Naive thymus-derived CD4-positive, alpha-beta T cell (primary cell): ENCODE measurements at regions not wholly inside any gene's neighbourhood (a gene's known extent, or its start where the extent isn't known, plus 50 kb on each side); places are given as distances from the start of the nearest gene placed in this dataset.
"Not testable (repeated sequence)": the region's sequence is repeated elsewhere in the genome, so short reads cannot be mapped to it uniquely, and the experiment has no call there.

Experiments used
- ATAC-seq: fragments of 150-1000 bp; cut with Tn5 transposase; 2 replicates; pipeline ENCODE4 v1.10.0; 2021; ENCODE audit warnings: mild to moderate bottlenecking, moderate library complexity
- CTCF ChIA-PET: fragments of 350-600 bp; sonication (Branson Sonifier 250); formaldehyde crosslinking; loops from one replicate; lab custom pipeline; 2021; ENCODE audit warnings: antibody characterized with exemption; lab: Charles Lee
- POLR2A ChIA-PET: fragments of 350-600 bp; sonication (Branson Sonifier 250); formaldehyde crosslinking; loops from one replicate; lab custom pipeline; 2021; ENCODE audit warnings: antibody characterized with exemption, inconsistent platforms; lab: Charles Lee
- DNase-seq, 9 donors: peaks; one replicate each; pipeline versions ENCODE4 v3.0.0 to v3.0.0-alpha.2; 2020 to 2022; ENCODE audit warnings: mixed read lengths in 1 of 9
- H3K27ac ChIP-seq: one replicate; pipeline ENCODE4 v1.7.0; 2013; ENCODE audit warnings: mild to moderate bottlenecking, low read depth, low read length, moderate library complexity
- H3K27me3 ChIP-seq, 2 donors: one replicate each; pipeline ENCODE4 v1.7.0; 2013; ENCODE audit warnings: low read length in 2 of 2, mild to moderate bottlenecking in 2 of 2, moderate library complexity in 2 of 2; ENCODE audit not compliant: control insufficient read depth in 2 of 2, insufficient read depth in 2 of 2
- H3K36me3 ChIP-seq, 3 experiments: 1 replicate in 2 of 3; 2 replicates in 1 of 3; pipeline ENCODE4 v1.7.0; 2013; ENCODE audit warnings: low read length in 3 of 3, mild to moderate bottlenecking in 3 of 3, moderate library complexity in 1 of 3; ENCODE audit not compliant: insufficient read depth in 3 of 3, control insufficient read depth in 2 of 3
- H3K4me1 ChIP-seq, 2 donors: one replicate each; pipeline ENCODE4 v1.7.0; 2013; ENCODE audit warnings: low read length in 2 of 2, mild to moderate bottlenecking in 2 of 2, moderate library complexity in 1 of 2; ENCODE audit not compliant: control insufficient read depth in 2 of 2, insufficient read depth in 2 of 2
- H3K4me3 ChIP-seq: 2 replicates; pipeline ENCODE4 v1.7.0; 2013; ENCODE audit warnings: mild to moderate bottlenecking, low read length
- H3K9me3 ChIP-seq, 3 experiments: 1 replicate in 2 of 3; 2 replicates in 1 of 3; pipeline ENCODE4 v1.7.0; 2013; ENCODE audit warnings: low read length in 3 of 3; ENCODE audit not compliant: control insufficient read depth in 2 of 3
- H3K27ac Mint-ChIP-seq, 9 donors: one replicate each; pipeline ENCODE4 v1.8.0; 2020 to 2022; ENCODE audit warnings: mixed read lengths in 9 of 9, mild to moderate bottlenecking in 8 of 9, moderate library complexity in 5 of 9, inconsistent platforms in 2 of 9
- H3K27me3 Mint-ChIP-seq, 5 donors: one replicate each; pipeline ENCODE4 v1.8.0; 2021 to 2022; ENCODE audit warnings: mixed read lengths in 5 of 5, mild to moderate bottlenecking in 1 of 5
- H3K36me3 Mint-ChIP-seq, 5 donors: one replicate each; pipeline ENCODE4 v1.8.0; 2020 to 2022; ENCODE audit warnings: mixed read lengths in 5 of 5, mild to moderate bottlenecking in 3 of 5, inconsistent platforms in 1 of 5
- H3K4me1 Mint-ChIP-seq, 7 donors: one replicate each; pipeline ENCODE4 v1.8.0; 2020 to 2022; ENCODE audit warnings: mixed read lengths in 7 of 7, mild to moderate bottlenecking in 3 of 7, inconsistent platforms in 1 of 7
- H3K4me3 Mint-ChIP-seq, 10 donors: one replicate each; pipeline ENCODE4 v1.8.0; 2020 to 2022; ENCODE audit warnings: mild to moderate bottlenecking in 10 of 10, mixed read lengths in 10 of 10, moderate library complexity in 6 of 10, inconsistent platforms in 2 of 10
- H3K9me3 Mint-ChIP-seq, 11 donors: one replicate each; pipeline ENCODE4 v1.8.0; 2020 to 2022; ENCODE audit warnings: mixed read lengths in 11 of 11, mild to moderate bottlenecking in 4 of 11, inconsistent platforms in 1 of 11, moderate library complexity in 1 of 11
- intact Hi-C, 2 donors: fragments of 100-400 bp; cut with micrococcal nuclease; formaldehyde crosslinking; loops; one replicate each; pipeline ENCODE4 v1.15.1; 2023

- intact Hi-C loops, result no loop called here
- CTCF ChIA-PET, result no interaction called here
- no peak for DNase-seq
Observed at GRCh38 chr5:116773926-116774325, 199.3 kb upstream of the SEMA6A start.

GRCh38 chr5:116772806-116773205 is 198.2 kb upstream of the SEMA6A start:
- POLR2A ChIA-PET, result no interaction called here
- CTCF ChIA-PET, result no interaction called here
- H3K27me3 Mint-ChIP-seq, result peaks cover 0 to 6% (median 0%) of the 10 kb centered on the region in 5 donors

More at GRCh38 chr5:116773926-116774325, 199.3 kb upstream of the SEMA6A start:
- H3K4me1 ChIP-seq, result no peaks in the 10 kb centered on the region
- Mint-ChIP-seq H3K4me1 (no peaks in the 10 kb centered on the region), H3K36me3 (no peaks in the 10 kb centered on the region), H3K27me3 (peaks cover 0 to 6% (median 0%) of the 10 kb centered on the region in 5 donors), H3K4me3 (no peak overlapping the region), H3K9me3 (peaks cover 0 to 2% (median 0%) of the 10 kb centered on the region in 11 donors), H3K27ac (no peak overlapping the region)
- H3K4me3 ChIP-seq, result no peak overlapping the region
- ATAC-seq, result no peak
- H3K27me3 ChIP-seq, result no peaks in the 10 kb centered on the region
- H3K27ac ChIP-seq, result no peak overlapping the region
- POLR2A ChIA-PET, result no interaction called here
- no peaks in the 10 kb centered on the region for H3K9me3 ChIP-seq
- no peaks in the 10 kb centered on the region for H3K36me3 ChIP-seq

GRCh38 chr5:116772152-116772501 is 197.5 kb upstream of the SEMA6A start:
- Histone ChIP-seq H3K9me3 (no peaks in the 10 kb centered on the region), H3K36me3 (no peaks in the 10 kb centered on the region), H3K4me3 (no peak overlapping the region), H3K4me1 (no peaks in the 10 kb centered on the region), H3K27ac (no peak overlapping the region), H3K27me3 (no peaks in the 10 kb centered on the region)
- ATAC-seq (no peak), DNase-seq (no peak)
- CTCF ChIA-PET, result no interaction called here
- POLR2A ChIA-PET, result no interaction called here
- Mint-ChIP-seq H3K4me3 (no peak overlapping the region), H3K36me3 (no peaks in the 10 kb centered on the region), H3K9me3 (peaks cover 0 to 2% (median 0%) of the 10 kb centered on the region in 11 donors), H3K27ac (no peak overlapping the region), H3K27me3 (peaks cover 0 to 6% (median 0%) of the 10 kb centered on the region in 5 donors), H3K4me1 (no peaks in the 10 kb centered on the region)
- intact Hi-C loops, result no loop called here

More at GRCh38 chr5:116772806-116773205, 198.2 kb upstream of the SEMA6A start:
- ATAC-seq (no peak), DNase-seq (no peak)
- H3K27ac ChIP-seq, result no peak overlapping the region
- intact Hi-C loops, result no loop called here
- H3K4me3 ChIP-seq, result no peak overlapping the region
- no peaks in the 10 kb centered on the region for H3K36me3 Mint-ChIP-seq
- H3K27ac Mint-ChIP-seq, result no peak overlapping the region
- no peak overlapping the region for H3K4me3 Mint-ChIP-seq
- H3K4me1 Mint-ChIP-seq, result no peaks in the 10 kb centered on the region
- H3K27me3 ChIP-seq, result no peaks in the 10 kb centered on the region
- no peaks in the 10 kb centered on the region for H3K36me3 ChIP-seq
- H3K4me1 ChIP-seq, result no peaks in the 10 kb centered on the region
- H3K9me3 Mint-ChIP-seq, result peaks cover 0 to 2% (median 0%) of the 10 kb centered on the region in 11 donors
- H3K9me3 ChIP-seq, result no peaks in the 10 kb centered on the region

GRCh38 chr5:116771466-116772151 is 197.0 kb upstream of the SEMA6A start:
- no peaks in the 10 kb centered on the region for H3K27me3 ChIP-seq
- intact Hi-C loops, result no loop called here
- ATAC-seq (no peak), DNase-seq (no peak)
- ChIA-PET CTCF (no interaction called here), POLR2A (no interaction called here)
- H3K4me3 ChIP-seq, result no peak overlapping the region
- no peaks in the 10 kb centered on the region for H3K36me3 ChIP-seq
- Mint-ChIP-seq H3K4me1 (no peaks in the 10 kb centered on the region), H3K27me3 (peaks cover 0 to 2% (median 0%) of the 10 kb centered on the region in 5 donors), H3K36me3 (no peaks in the 10 kb centered on the region), H3K27ac (no peak overlapping the region), H3K4me3 (no peak overlapping the region), H3K9me3 (peaks cover 0 to 2% (median 0%) of the 10 kb centered on the region in 11 donors)
- no peak overlapping the region for H3K27ac ChIP-seq
- H3K4me1 ChIP-seq, result no peaks in the 10 kb centered on the region
- no peaks in the 10 kb centered on the region for H3K9me3 ChIP-seq

GRCh38 chr5:116769953-116770352 is 195.3 kb upstream of the SEMA6A start:
- H3K27me3 Mint-ChIP-seq, H3K27ac Mint-ChIP-seq, H3K9me3 ChIP-seq, POLR2A ChIA-PET, H3K27ac ChIP-seq, intact Hi-C loops, DNase-seq, H3K36me3 ChIP-seq, H3K4me3 Mint-ChIP-seq, H3K27me3 ChIP-seq, H3K9me3 Mint-ChIP-seq, H3K4me1 ChIP-seq, CTCF ChIA-PET, ATAC-seq, H3K4me1 Mint-ChIP-seq, H3K4me3 ChIP-seq, H3K36me3 Mint-ChIP-seq: not testable (repeated sequence)

- H3K4me1 ChIP-seq, result no peaks in the 10 kb centered on the region
- no peaks in the 10 kb centered on the region for H3K9me3 ChIP-seq
- Mint-ChIP-seq H3K36me3 (no peaks in the 10 kb centered on the region), H3K4me1 (no peaks in the 10 kb centered on the region), H3K4me3 (no peak overlapping the region), H3K27me3 (peaks cover 0 to 3% (median 0%) of the 10 kb centered on the region in 5 donors), H3K27ac (no peak overlapping the region), H3K9me3 (peaks cover 0 to 2% (median 0%) of the 10 kb centered on the region in 11 donors)
- ChIA-PET POLR2A (no interaction called here), CTCF (no interaction called here)
- no peak overlapping the region for H3K4me3 ChIP-seq
- H3K27ac ChIP-seq, result no peak overlapping the region
- H3K36me3 ChIP-seq, result no peaks in the 10 kb centered on the region
- ATAC-seq (no peak), DNase-seq (no peak)
- intact Hi-C loops, result no loop called here
- H3K27me3 ChIP-seq, result no peaks in the 10 kb centered on the region
Observed at GRCh38 chr5:116769470-116769869, 194.8 kb upstream of the SEMA6A start.

GRCh38 chr5:116766470-116766947 is 191.9 kb upstream of the SEMA6A start:
- Mint-ChIP-seq H3K4me3 (no peak overlapping the region), H3K9me3 (peaks cover 0 to 2% (median 0%) of the 10 kb centered on the region in 11 donors), H3K27me3 (peaks cover 0 to 9% (median 0%) of the 10 kb centered on the region in 5 donors), H3K4me1 (no peaks in the 10 kb centered on the region), H3K27ac (no peak overlapping the region), H3K36me3 (no peaks in the 10 kb centered on the region)
- no peak for DNase-seq
- ChIA-PET CTCF (no interaction called here), POLR2A (no interaction called here)
- no peak for ATAC-seq
- intact Hi-C loops, result no loop called here
- Histone ChIP-seq H3K27me3 (no peaks in the 10 kb centered on the region), H3K4me1 (no peaks in the 10 kb centered on the region), H3K4me3 (no peak overlapping the region), H3K36me3 (no peaks in the 10 kb centered on the region), H3K27ac (no peak overlapping the region), H3K9me3 (no peaks in the 10 kb centered on the region)
